Suppressor macrophage treated with lipopolysaccharide for 4 hours (primary cell): ENCODE measurements at regions not wholly inside any gene's neighbourhood (a gene's known extent, or its start where the extent isn't known, plus 50 kb on each side); places are given as distances from the start of the nearest gene placed in this dataset.
"Not testable (repeated sequence)": the region's sequence is repeated elsewhere in the genome, so short reads cannot be mapped to it uniquely, and the experiment has no call there.

ENCODE experiments used
- DNase-seq: peaks from one replicate; pipeline ENCODE4 v3.0.0-alpha.2; 2020

- no peak for DNase-seq
Measured at GRCh38 chr4:37771771-37772170, 54.7 kb upstream of the PGM2 start.

DNA sequence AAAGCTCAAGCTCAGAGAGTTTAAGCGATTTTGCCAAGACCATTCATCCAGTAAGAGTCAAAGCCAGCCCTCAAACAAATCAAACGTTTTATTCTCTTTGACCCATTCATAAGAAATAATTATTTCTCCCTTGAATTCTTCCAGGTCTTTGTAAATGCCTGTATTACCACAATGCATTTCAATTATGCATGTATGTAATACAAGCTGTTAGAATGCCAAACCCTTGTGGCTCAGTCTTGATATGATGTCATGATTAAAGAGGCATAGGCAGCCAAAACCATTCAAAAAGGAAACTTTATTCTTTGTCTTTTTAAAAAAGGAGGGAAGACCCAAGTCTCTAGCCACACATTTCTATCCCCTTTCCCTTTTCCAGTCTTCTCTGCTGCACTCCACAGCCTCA, 56.5 kb upstream of the PGM2 start:
- no peak for DNase-seq

GRCh38 chr4:37769391-37769989, 57.0 kb upstream of the PGM2 start:
- DNase-seq = no peak

DNA sequence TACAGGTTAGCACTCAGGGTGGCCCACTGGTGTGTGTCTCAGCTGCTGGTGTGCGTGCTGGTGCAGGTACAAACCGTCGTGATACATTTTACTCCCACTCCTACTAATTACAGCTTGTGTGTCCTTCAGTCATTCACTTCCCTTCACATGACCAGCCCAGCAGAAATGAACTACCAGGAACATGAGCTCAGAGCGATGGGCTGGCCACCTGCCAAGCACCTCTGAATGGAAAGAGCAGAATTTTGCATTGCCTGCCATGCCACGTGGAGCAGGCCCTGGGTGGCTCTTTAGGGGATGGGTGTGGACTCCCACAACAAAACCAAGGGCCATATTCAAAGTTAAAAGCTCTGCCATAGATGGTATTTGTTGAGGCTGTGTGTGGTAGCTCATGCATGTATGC, 58.9 kb upstream of the PGM2 start:
- DNase-seq = peak; percentile 56

DNA sequence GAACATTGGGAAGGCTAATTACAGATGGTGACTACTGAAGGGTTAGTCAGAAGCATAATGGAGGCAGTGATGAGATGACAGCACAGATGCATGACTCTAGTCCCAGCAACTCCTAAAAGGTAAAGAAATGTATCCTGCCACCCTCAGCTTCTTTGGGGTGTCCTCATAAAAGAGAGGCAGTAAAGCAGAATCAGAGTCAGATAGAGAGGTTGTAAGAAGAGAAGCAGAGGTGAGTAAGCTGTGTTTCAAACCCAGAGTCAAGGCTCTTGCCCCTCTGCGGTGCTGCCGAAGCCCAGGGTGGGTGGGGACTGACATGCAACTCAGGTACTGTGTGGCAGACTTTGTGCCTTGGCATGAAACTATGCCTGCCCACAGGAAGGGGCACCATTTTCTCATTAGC, 59.5 kb upstream of the PGM2 start:
- DNase-seq = no peak

DNA sequence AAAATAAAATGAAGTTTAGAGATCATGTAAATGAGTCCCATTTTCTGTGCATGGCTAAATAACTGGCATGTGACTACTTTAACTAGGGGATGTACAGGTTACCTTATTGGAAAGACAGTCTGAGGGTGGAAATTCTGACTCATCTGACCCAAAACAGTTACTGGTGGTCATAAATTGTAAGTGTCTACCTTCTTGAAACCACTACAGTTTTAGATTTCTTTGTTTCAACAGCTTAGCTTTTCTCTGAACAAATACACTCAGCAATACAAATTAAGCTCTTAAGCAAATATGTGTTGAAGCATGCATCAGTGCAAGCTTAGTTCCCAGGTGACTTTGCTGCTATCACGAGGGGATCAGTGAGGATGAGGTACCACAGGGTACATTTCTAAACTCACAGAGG, 60.7 kb upstream of the PGM2 start:
- no peak for DNase-seq

DNA sequence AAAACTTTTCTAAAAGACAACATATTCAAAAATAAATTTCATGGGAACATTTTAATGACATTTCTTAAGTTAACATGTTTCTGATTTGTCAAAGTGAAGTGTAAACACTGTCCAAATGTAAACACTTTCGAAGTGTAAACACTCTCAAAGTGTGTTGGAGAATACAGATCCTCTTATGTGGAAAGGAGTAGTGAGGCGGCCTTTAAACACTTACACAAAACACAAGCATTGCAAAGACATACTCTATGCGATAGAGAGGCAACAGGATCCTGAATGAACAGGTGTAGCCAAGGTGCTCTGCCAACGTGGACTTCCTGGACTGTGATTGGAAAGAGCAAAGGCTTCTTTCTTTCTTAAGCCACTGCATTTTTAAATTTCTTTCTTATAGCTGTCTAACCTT, 62.7 kb upstream of the PGM2 start:
- DNase-seq = no peak

GRCh38 chr4:37762991-37763368, 63.5 kb upstream of the PGM2 start:
- peak; percentile 12 for DNase-seq

DNA sequence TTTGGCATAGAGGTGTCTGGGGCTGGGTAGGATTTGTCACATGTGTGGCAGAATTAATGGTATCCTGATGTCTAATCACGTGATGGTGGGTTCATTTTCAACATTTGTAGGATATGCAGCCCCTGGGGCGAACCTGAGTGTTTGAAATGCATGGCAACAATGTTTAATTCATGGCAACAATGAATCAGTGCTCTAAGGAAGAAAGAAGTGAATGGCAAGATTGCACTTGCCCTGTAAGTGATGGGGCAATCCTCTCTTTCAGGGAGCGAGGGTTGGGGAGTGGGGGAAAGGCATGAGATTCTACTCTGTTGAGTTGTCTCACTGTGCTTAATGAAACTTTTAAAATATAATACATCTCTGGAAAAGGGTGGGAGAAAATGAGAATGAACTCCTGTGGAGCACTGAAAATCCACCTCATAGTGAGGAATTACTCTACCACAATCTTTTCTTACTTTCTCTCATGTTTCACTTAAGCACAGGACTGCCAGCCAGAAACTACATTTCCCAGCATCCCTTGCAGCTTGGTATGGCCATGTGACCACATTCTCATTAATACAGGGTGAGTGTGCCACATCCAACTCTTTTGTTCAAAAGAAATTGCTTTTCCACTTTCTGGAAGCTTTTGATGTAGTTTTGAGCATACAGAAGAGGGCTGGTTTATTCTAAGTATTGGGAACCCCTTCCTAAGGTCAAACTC, 64.0 kb upstream of the PGM2 start:
- DNase-seq = peak; percentile 41

DNA sequence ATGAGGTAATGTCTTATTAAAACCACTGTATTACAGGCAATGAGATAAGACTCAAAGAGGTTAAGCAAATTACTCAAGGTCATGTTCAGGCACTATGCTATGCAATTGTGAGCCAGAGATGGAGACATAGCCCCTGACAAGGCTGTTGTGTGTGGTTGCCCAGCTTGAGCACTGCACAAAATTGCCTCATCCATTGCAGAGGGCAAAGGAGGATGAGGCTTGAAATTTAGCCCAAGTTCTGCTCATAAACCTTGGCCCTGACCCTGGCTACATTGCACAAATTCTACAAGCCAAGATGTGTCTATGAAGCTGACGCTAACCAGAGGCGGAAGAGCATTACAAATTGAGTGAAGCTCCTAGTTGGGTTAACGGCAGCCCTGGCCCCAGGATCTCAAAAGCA, 65.6 kb upstream of the PGM2 start:
- peak; percentile 43 for DNase-seq

GRCh38 chr4:37759833-37760232, 66.7 kb upstream of the PGM2 start:
- no peak for DNase-seq

GRCh38 chr4:37758226-37758625, 68.3 kb upstream of the PGM2 start:
- DNase-seq = peak; percentile 83

DNA sequence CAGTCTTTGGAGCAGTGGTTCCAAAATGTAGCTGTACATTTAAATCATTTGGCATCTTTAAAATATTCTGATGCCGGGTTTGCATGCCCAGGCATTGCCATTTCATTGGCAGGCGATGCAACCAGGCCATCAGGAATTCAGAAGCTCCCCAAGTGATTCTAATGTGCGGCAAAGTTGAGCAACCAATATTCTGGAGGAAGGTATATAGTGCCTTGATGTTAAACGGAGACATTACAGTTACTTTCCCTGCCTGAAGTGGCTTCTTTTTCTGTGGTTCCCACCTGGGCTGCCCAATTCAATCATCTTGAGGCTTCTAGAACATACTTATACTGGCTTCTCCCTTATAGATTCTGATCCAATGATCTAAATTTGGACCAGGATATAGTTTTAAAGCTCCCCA, 68.7 kb upstream of the PGM2 start:
- DNase-seq = peak; percentile 20

DNA sequence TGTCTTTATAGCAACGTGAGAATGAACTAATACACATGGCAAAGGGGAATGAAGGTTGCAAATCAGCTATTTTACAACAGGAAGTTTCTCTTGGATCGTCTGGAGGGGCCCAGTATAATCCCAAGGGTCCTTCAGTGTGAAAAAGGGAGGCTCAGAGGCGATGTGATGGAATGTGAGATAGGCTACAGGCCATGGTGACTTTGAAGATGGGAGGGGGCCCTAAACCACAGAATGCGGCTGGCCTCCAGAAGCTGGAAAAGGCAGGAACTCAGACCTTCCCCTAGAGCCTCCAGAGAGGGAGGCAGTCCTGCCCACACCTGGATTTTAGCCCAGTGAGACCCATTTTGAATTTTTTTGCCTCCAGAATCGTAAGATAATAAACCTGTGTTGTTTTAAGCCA, 69.4 kb upstream of the PGM2 start:
- DNase-seq = no peak

GRCh38 chr4:37754410-37755185, 68.4 kb upstream of the RELL1 start:
- peak; percentile 59 for DNase-seq

- peak; percentile 69 for DNase-seq
Measured at GRCh38 chr4:37749398-37749988, 63.3 kb upstream of the RELL1 start.

GRCh38 chr4:37748485-37748884, 62.3 kb upstream of the RELL1 start:
- DNase-seq = no peak

- DNase-seq = no peak
Measured at GRCh38 chr4:37747772-37748330, 61.7 kb upstream of the RELL1 start.

DNA sequence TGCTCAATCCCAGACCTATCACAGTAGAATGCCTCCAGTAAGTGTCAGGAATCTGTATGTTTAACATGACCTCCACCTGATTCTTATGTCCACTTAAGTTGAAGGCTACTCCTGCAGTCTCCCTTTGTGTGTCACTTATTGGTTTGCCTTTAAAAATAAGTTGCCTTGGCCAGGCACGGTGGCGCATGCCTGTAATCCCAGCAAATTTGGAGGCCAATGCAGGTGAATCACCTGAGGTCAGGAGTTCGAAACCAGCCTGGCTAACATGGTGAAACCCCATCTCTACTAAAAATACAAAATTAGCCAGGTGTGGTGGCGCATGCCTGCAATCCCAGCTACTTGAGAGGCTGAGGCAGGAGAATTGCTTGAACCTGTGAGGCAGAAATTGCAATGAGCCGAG, 60.7 kb upstream of the RELL1 start:
- DNase-seq = not testable (repeated sequence)

GRCh38 chr4:37745946-37746345, 59.8 kb upstream of the RELL1 start:
- DNase-seq = no peak

DNA sequence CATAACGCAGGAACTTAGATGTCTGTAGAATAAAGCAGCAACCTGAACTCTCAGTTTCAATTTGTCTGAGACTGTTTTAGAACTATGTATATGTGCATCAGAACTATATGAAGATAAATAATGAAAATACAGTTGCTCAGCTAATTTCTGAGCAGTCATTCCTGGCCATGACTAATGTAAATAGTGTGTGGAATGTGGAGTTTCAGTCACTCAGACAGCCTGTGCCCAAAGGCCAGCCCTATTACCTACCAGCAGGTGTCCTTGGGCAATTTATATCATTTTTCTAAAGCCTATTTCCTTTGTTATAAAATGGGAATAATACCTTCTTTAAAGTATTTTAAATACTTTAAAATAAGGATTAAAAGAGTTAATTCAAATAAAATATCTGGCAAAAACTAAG, 56.0 kb upstream of the RELL1 start:
- no peak for DNase-seq

DNA sequence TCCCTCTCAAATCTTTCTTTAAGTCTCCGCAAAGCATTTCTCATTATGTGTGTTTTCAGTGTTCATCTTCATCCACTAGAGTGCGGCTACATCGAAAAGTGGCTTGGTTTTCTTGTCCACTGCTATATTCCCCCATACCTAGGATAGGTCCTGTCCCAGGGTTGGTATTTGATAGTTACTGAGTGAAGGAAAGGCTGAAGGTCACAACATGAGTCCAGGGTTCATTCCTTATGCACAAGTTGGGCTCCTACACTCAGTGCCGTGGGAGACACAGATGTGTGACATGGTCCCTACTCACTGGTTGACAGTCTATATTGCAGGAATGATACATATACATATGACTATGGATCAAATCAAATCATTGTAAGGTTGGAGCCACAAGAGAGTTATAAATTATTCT, 55.4 kb upstream of the RELL1 start:
- DNase-seq = no peak

- no peak for DNase-seq
Measured at GRCh38 chr4:37740546-37740945, 54.4 kb upstream of the RELL1 start.

DNA sequence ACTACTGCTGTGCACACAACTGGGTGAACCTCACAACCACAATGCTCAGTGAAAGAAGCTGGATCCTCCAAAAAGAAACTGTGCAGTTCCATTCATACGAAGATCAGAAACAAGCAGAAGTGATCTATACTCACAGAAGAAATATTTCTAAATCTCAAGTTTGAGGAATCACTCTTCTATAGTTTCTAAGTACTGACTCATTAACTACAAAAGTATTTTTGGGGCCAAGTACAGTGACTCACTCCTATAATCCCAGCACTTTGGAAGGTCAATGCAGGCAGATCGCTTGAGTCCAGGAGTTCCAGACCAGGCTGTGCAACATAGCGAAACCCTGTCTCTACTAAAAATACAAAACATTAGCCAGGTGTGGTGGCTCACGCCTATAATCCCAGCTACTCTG, 51.3 kb upstream of the RELL1 start:
- DNase-seq = peak; percentile 75
